ENCODE measurements at regions not wholly inside any gene's neighbourhood (a gene's known extent, or its start where the extent isn't known, plus 50 kb on each side); places are given as distances from the start of the nearest gene placed in this dataset.
A peak's percentile ranks its signal among the peaks of the same experiment; 100 is the strongest.

- Histone ChIP-seq H3K4me1 (ENCODE audit: control insufficient read depth in 2 of 2, insufficient read depth in 2 of 2, low read length in 2 of 2) (peaks cover 61 to 83% of the 10 kb centered on the region in 2 donors), H3K9me3 (ENCODE audit: control insufficient read depth in 2 of 3, low read length in 3 of 3) (no peaks in the 10 kb centered on the region), H3K4me3 (ENCODE audit: low read length) (peak overlapping the region; percentile 80), H3K36me3 (ENCODE audit: control insufficient read depth in 2 of 3, insufficient read depth in 3 of 3, low read length in 3 of 3) (no peaks in the 10 kb centered on the region), H3K27ac (ENCODE audit: low read depth, low read length) (peak overlapping the region; percentile 88), H3K27me3 (ENCODE audit: control insufficient read depth in 2 of 2, insufficient read depth in 2 of 2, low read length in 2 of 2) (no peaks in the 10 kb centered on the region)
- ATAC-seq = peak; percentile 64
- Mint-ChIP-seq H3K27ac (peak overlapping the region; percentile 95 to 99 (median 97)), H3K4me3 (peak overlapping the region; percentile 91 to 98 (median 94)), H3K9me3 (peaks cover 0 to 3% (median 0%) of the 10 kb centered on the region in 11 donors), H3K4me1 (peaks cover 50 to 93% (median 87%) of the 10 kb centered on the region in 7 donors), H3K36me3 (peaks cover 0 to 36% (median 5%) of the 10 kb centered on the region in 5 donors), H3K27me3 (peaks cover 0 to 2% (median 0%) of the 10 kb centered on the region in 5 donors)
- DNase-seq = peak in 8 of 9 donors; percentile 54 to 76 (median 65)
- POLR2A ChIA-PET = interaction anchor here (0.7 to 2.1 kb wide), 9 partner anchors 10 to 564 kb away, joined by 3 to 10 read pairs (median 4); partner anchors contain the start of genes GEMIN4 and NXN
- intact Hi-C loops (cut with micrococcal nuclease) = loop anchor here in 1 of 2 donors (1.0 kb wide), 1 partner anchor 84 kb away; no protein-coding TSS in a partner anchor
- CTCF ChIA-PET = interaction anchor here (0.5 to 1.9 kb wide), 5 partner anchors 18 to 284 kb away, joined by 3 to 5 read pairs (median 5); no protein-coding TSS in a partner anchor
Measured at GRCh38 chr17:416293-417206, 63.9 kb upstream of the RPH3AL start.

GRCh38 chr17:413706-414380, 61.2 kb upstream of the RPH3AL start:
- Histone ChIP-seq H3K27me3 (ENCODE audit: control insufficient read depth in 2 of 2, insufficient read depth in 2 of 2, low read length in 2 of 2) (no peaks in the 10 kb centered on the region), H3K4me3 (ENCODE audit: low read length) (peak overlapping the region; percentile 57), H3K27ac (ENCODE audit: low read depth, low read length) (peak overlapping the region; percentile 88), H3K36me3 (ENCODE audit: control insufficient read depth in 2 of 3, insufficient read depth in 3 of 3, low read length in 3 of 3) (no peaks in the 10 kb centered on the region), H3K9me3 (ENCODE audit: control insufficient read depth in 2 of 3, low read length in 3 of 3) (no peaks in the 10 kb centered on the region), H3K4me1 (ENCODE audit: control insufficient read depth in 2 of 2, insufficient read depth in 2 of 2, low read length in 2 of 2) (peaks cover 66 to 74% of the 10 kb centered on the region in 2 donors)
- ATAC-seq = no peak
- Mint-ChIP-seq H3K9me3 (peaks cover 0 to 18% (median 0%) of the 10 kb centered on the region in 11 donors), H3K27me3 (peaks cover 0 to 9% (median 0%) of the 10 kb centered on the region in 5 donors), H3K36me3 (peaks cover 0 to 44% (median 5%) of the 10 kb centered on the region in 5 donors), H3K27ac (peak overlapping the region; percentile 95 to 99 (median 97)), H3K4me3 (peak overlapping the region; percentile 91 to 98 (median 94)), H3K4me1 (peaks cover 56 to 93% (median 88%) of the 10 kb centered on the region in 7 donors)
- intact Hi-C loops (cut with micrococcal nuclease) = loop anchor here (1.0 to 5.0 kb wide), 4 partner anchors 143 to 568 kb away; no protein-coding TSS in a partner anchor
- peak in 4 of 9 donors; percentile 23 to 34 (median 30) for DNase-seq
- ChIA-PET POLR2A (interaction anchor here (0.6 to 2.4 kb wide), 6 partner anchors 78 to 368 kb away, joined by 3 to 11 read pairs (median 3); partner anchors contain the start of genes GLOD4 and MRM3), CTCF (interaction anchor here (0.6 to 1.2 kb wide), 4 partner anchors 117 to 287 kb away, joined by 3 to 9 read pairs (median 4); no protein-coding TSS in a partner anchor)

- peaks cover 0 to 18% (median 0%) of the 10 kb centered on the region in 11 donors for H3K9me3 Mint-ChIP-seq
Measured at GRCh38 chr17:413016-413350, 60.4 kb upstream of the RPH3AL start.

GRCh38 chr17:412211-413015, 59.8 kb upstream of the RPH3AL start:
- ChIA-PET POLR2A (interaction anchor here (0.6 to 2.4 kb wide), 14 partner anchors 9 to 288 kb away, joined by 3 to 19 read pairs (median 6); no protein-coding TSS in a partner anchor), CTCF (interaction anchor here (0.6 to 2.5 kb wide), 35 partner anchors 9 to 340 kb away, joined by 3 to 63 read pairs (median 4); no protein-coding TSS in a partner anchor)
- Mint-ChIP-seq H3K4me3 (peak overlapping the region; percentile 91 to 97 (median 94)), H3K36me3 (peaks cover 0 to 44% (median 5%) of the 10 kb centered on the region in 5 donors), H3K27ac (peak overlapping the region; percentile 90 to 99 (median 98)), H3K9me3 (peaks cover 0 to 18% (median 0%) of the 10 kb centered on the region in 11 donors), H3K27me3 (peaks cover 0 to 9% (median 0%) of the 10 kb centered on the region in 5 donors), H3K4me1 (peaks cover 48 to 85% (median 79%) of the 10 kb centered on the region in 7 donors)
- peak; percentile 43 for ATAC-seq
- intact Hi-C loops (cut with micrococcal nuclease) = loop anchor here (1.0 to 5.0 kb wide), 7 partner anchors 88 to 570 kb away; no protein-coding TSS in a partner anchor
- H3K27ac ChIP-seq (ENCODE audit: low read depth, low read length) = peak overlapping the region; percentile 88
- H3K9me3 ChIP-seq (ENCODE audit: control insufficient read depth in 2 of 3, low read length in 3 of 3) = no peaks in the 10 kb centered on the region
- DNase-seq = peak in 8 of 9 donors; percentile 56 to 84 (median 75)
- H3K4me3 ChIP-seq (ENCODE audit: low read length) = peak overlapping the region; percentile 77
- no peaks in the 10 kb centered on the region for H3K36me3 ChIP-seq (ENCODE audit: control insufficient read depth in 2 of 3, insufficient read depth in 3 of 3, low read length in 3 of 3)
- peaks cover 52 to 59% of the 10 kb centered on the region in 2 donors for H3K4me1 ChIP-seq (ENCODE audit: control insufficient read depth in 2 of 2, insufficient read depth in 2 of 2, low read length in 2 of 2)
- no peaks in the 10 kb centered on the region for H3K27me3 ChIP-seq (ENCODE audit: control insufficient read depth in 2 of 2, insufficient read depth in 2 of 2, low read length in 2 of 2)

More at GRCh38 chr17:413016-413350, 60.4 kb upstream of the RPH3AL start:
- Mint-ChIP-seq H3K27me3 (peaks cover 0 to 9% (median 0%) of the 10 kb centered on the region in 5 donors), H3K4me1 (peaks cover 53 to 85% (median 80%) of the 10 kb centered on the region in 7 donors), H3K27ac (peak overlapping the region; percentile 90 to 99 (median 98)), H3K4me3 (peak overlapping the region; percentile 91 to 97 (median 94)), H3K36me3 (peaks cover 0 to 44% (median 5%) of the 10 kb centered on the region in 5 donors)
- H3K27ac ChIP-seq (ENCODE audit: low read depth, low read length) = peak overlapping the region; percentile 88
- H3K36me3 ChIP-seq (ENCODE audit: control insufficient read depth in 2 of 3, insufficient read depth in 3 of 3, low read length in 3 of 3) = no peaks in the 10 kb centered on the region
- ChIA-PET POLR2A (interaction anchor here (0.6 to 2.4 kb wide), 9 partner anchors 9 to 288 kb away, joined by 3 to 19 read pairs (median 9); no protein-coding TSS in a partner anchor), CTCF (interaction anchor here (0.8 to 2.5 kb wide), 11 partner anchors 10 to 289 kb away, joined by 3 to 63 read pairs (median 6); no protein-coding TSS in a partner anchor)
- no peak for ATAC-seq
- DNase-seq = peak in 8 of 9 donors; percentile 33 to 54 (median 37)
- intact Hi-C loops (cut with micrococcal nuclease) = loop anchor here (1.0 to 5.0 kb wide), 4 partner anchors 144 to 569 kb away; no protein-coding TSS in a partner anchor
- H3K27me3 ChIP-seq (ENCODE audit: control insufficient read depth in 2 of 2, insufficient read depth in 2 of 2, low read length in 2 of 2) = no peaks in the 10 kb centered on the region
- peaks cover 57 to 65% of the 10 kb centered on the region in 2 donors for H3K4me1 ChIP-seq (ENCODE audit: control insufficient read depth in 2 of 2, insufficient read depth in 2 of 2, low read length in 2 of 2)
- no peaks in the 10 kb centered on the region for H3K9me3 ChIP-seq (ENCODE audit: control insufficient read depth in 2 of 3, low read length in 3 of 3)
- peak overlapping the region; percentile 57 for H3K4me3 ChIP-seq (ENCODE audit: low read length)

GRCh38 chr17:411421-412120, 59.0 kb upstream of the RPH3AL start:
- Mint-ChIP-seq H3K27ac (peak overlapping the region; percentile 90 to 99 (median 98)), H3K4me3 (peak overlapping the region; percentile 91 to 97 (median 94)), H3K9me3 (peaks cover 0 to 18% (median 0%) of the 10 kb centered on the region in 11 donors), H3K4me1 (peaks cover 48 to 84% (median 80%) of the 10 kb centered on the region in 7 donors), H3K27me3 (peaks cover 0 to 7% (median 0%) of the 10 kb centered on the region in 5 donors), H3K36me3 (peaks cover 0 to 44% (median 5%) of the 10 kb centered on the region in 5 donors)
- H3K27me3 ChIP-seq (ENCODE audit: control insufficient read depth in 2 of 2, insufficient read depth in 2 of 2, low read length in 2 of 2) = no peaks in the 10 kb centered on the region
- POLR2A ChIA-PET = interaction anchor here (0.7 to 2.4 kb wide), 13 partner anchors 10 to 292 kb away, joined by 3 to 19 read pairs (median 8); no protein-coding TSS in a partner anchor
- peak overlapping the region; percentile 77 for H3K4me3 ChIP-seq (ENCODE audit: low read length)
- CTCF ChIA-PET = interaction anchor here (0.6 to 2.5 kb wide), 29 partner anchors 9 to 341 kb away, joined by 3 to 63 read pairs (median 4); no protein-coding TSS in a partner anchor
- intact Hi-C loops (cut with micrococcal nuclease) = loop anchor here (1.0 to 5.0 kb wide), 9 partner anchors 89 to 585 kb away; partner anchors contain the start of genes GEMIN4 (in 1 of the 2) and TIMM22 (in 1 of the 2)
- DNase-seq (no peak), ATAC-seq (no peak)
- peaks cover 45 to 53% of the 10 kb centered on the region in 2 donors for H3K4me1 ChIP-seq (ENCODE audit: control insufficient read depth in 2 of 2, insufficient read depth in 2 of 2, low read length in 2 of 2)
- H3K36me3 ChIP-seq (ENCODE audit: control insufficient read depth in 2 of 3, insufficient read depth in 3 of 3, low read length in 3 of 3) = no peaks in the 10 kb centered on the region
- H3K27ac ChIP-seq (ENCODE audit: low read depth, low read length) = peak overlapping the region; percentile 88
- H3K9me3 ChIP-seq (ENCODE audit: control insufficient read depth in 2 of 3, low read length in 3 of 3) = no peaks in the 10 kb centered on the region
